CD14-positive monocyte (primary cell): ENCODE measurements at regions not wholly inside any gene's neighbourhood (a gene's known extent, or its start where the extent isn't known, plus 50 kb on each side); places are given as distances from the start of the nearest gene placed in this dataset.

ENCODE experiments used
- DNase-seq, 3 donors: peaks; one replicate each; pipeline ENCODE4 v3.0.0-alpha.2; 2011 to 2022
- H2AFZ ChIP-seq: 2 replicates; pipeline ENCODE4 v1.6.0; 2012; ENCODE audit warnings: mild to moderate bottlenecking, low read depth, low read length, inconsistent platforms; ENCODE audit not compliant: insufficient read depth, poor library complexity, severe bottlenecking
- H3K27ac ChIP-seq, 2 donors: 1 replicate in 1 of 2; 2 replicates in 1 of 2; pipeline ENCODE4 v1.5.1; 2012 to 2013; ENCODE audit warnings: low read length in 2 of 2, control low read depth in 1 of 2, inconsistent platforms in 1 of 2, low read depth in 1 of 2, mild to moderate bottlenecking in 1 of 2
- H3K27me3 ChIP-seq, 2 donors: one replicate each; pipeline versions ENCODE4 v1.6.0 to v1.6.1; 2011 to 2013; ENCODE audit warnings: low read length in 2 of 2; ENCODE audit not compliant: control insufficient read depth in 2 of 2, insufficient read depth in 2 of 2
- H3K36me3 ChIP-seq, 2 donors: replicated peaks in 1 of 2; 1 replicate in 1 of 2; 2 replicates in 1 of 2; pipeline versions ENCODE4 v1.5.1 to v1.6.1; 2012 to 2013; ENCODE audit warnings: low read length in 2 of 2, control low read depth in 1 of 2, inconsistent platforms in 1 of 2, mild to moderate bottlenecking in 1 of 2; ENCODE audit not compliant: insufficient read depth in 2 of 2, control insufficient read depth in 1 of 2
- H3K4me1 ChIP-seq, 2 donors: 1 replicate in 1 of 2; 2 replicates in 1 of 2; pipeline versions ENCODE4 v1.5.1 to v1.6.1; 2012 to 2013; ENCODE audit warnings: low read length in 2 of 2, control low read depth in 1 of 2, inconsistent platforms in 1 of 2, mild to moderate bottlenecking in 1 of 2, moderate library complexity in 1 of 2; ENCODE audit not compliant: insufficient read depth in 2 of 2, control insufficient read depth in 1 of 2
- H3K4me2 ChIP-seq: replicated peaks from 2 replicates; pipeline ENCODE3; 2012; ENCODE audit warnings: low read length, moderate library complexity, mild to moderate bottlenecking; ENCODE audit not compliant: poor library complexity, severe bottlenecking; ENCODE audit errors: extremely low read depth
- H3K4me3 ChIP-seq, 3 experiments: fragments of 200-600 bp in 1 of 3; sonication (generic) in 1 of 3; replicated peaks in 1 of 3; 1 replicate in 2 of 3; 2 replicates in 1 of 3; pipeline ENCODE4 v1.5.1; 2011 to 2013; ENCODE audit warnings: low read length in 3 of 3, mild to moderate bottlenecking in 3 of 3, control low read depth in 2 of 3, low read depth in 2 of 3, inconsistent platforms in 1 of 3, moderate library complexity in 1 of 3
- H3K79me2 ChIP-seq: 2 replicates; pipeline ENCODE4 v1.6.0; 2012; ENCODE audit warnings: mild to moderate bottlenecking, control low read depth, inconsistent platforms, low read length, moderate library complexity; ENCODE audit not compliant: insufficient read depth
- H3K9ac ChIP-seq: 2 replicates; pipeline ENCODE4 v1.6.0; 2017; ENCODE audit warnings: low read length, mild to moderate bottlenecking; ENCODE audit not compliant: insufficient read depth, poor library complexity, severe bottlenecking
- H3K9me3 ChIP-seq, 2 donors: replicated peaks in 1 of 2; 1 replicate in 1 of 2; 2 replicates in 1 of 2; pipeline versions ENCODE4 v1.5.1 to v1.6.1; 2012 to 2013; ENCODE audit warnings: low read length in 2 of 2, control low read depth in 1 of 2; ENCODE audit not compliant: control insufficient read depth in 1 of 2, insufficient read depth in 1 of 2
- H4K20me1 ChIP-seq: 2 replicates; pipeline ENCODE4 v1.6.0; 2012; ENCODE audit warnings: mild to moderate bottlenecking, low read length, control low read depth, moderate library complexity; ENCODE audit not compliant: insufficient read depth
- H3K27ac Mint-ChIP-seq, 7 donors: one replicate each; pipeline ENCODE4 v1.8.0; 2020; ENCODE audit warnings: mild to moderate bottlenecking in 7 of 7, mixed read lengths in 7 of 7, moderate library complexity in 6 of 7, inconsistent platforms in 2 of 7
- H3K27me3 Mint-ChIP-seq, 3 donors: one replicate each; pipeline ENCODE4 v1.8.0; 2021 to 2022; ENCODE audit warnings: low read depth in 3 of 3, mild to moderate bottlenecking in 3 of 3, mixed read lengths in 3 of 3, moderate library complexity in 3 of 3, inconsistent platforms in 1 of 3
- H3K36me3 Mint-ChIP-seq, 2 donors: one replicate each; pipeline ENCODE4 v1.8.0; 2020; ENCODE audit warnings: mixed read lengths in 2 of 2, inconsistent platforms in 1 of 2, mild to moderate bottlenecking in 1 of 2
- H3K4me1 Mint-ChIP-seq: one replicate; pipeline ENCODE4 v1.8.0; 2020; ENCODE audit warnings: mild to moderate bottlenecking, mixed read lengths
- H3K4me3 Mint-ChIP-seq, 2 donors: one replicate each; pipeline ENCODE4 v1.8.0; 2020; ENCODE audit warnings: mild to moderate bottlenecking in 2 of 2, mixed read lengths in 2 of 2, moderate library complexity in 1 of 2
- H3K9me3 Mint-ChIP-seq, 7 donors: one replicate each; pipeline ENCODE4 v1.8.0; 2020 to 2022; ENCODE audit warnings: mixed read lengths in 7 of 7, mild to moderate bottlenecking in 6 of 7, moderate library complexity in 6 of 7, inconsistent platforms in 2 of 7
- WGBS: methylation state at CpG from one replicate; pipeline ENCODE4 v1.1.5; 2013; ENCODE audit warnings: missing lambda C conversion rate; ENCODE audit not compliant: insufficient coverage; 5-methylcytosine and 5-hydroxymethylcytosine counted together
- intact Hi-C, 2 donors: fragments of 100-400 bp; cut with micrococcal nuclease; formaldehyde crosslinking; loops; one replicate each; pipeline versions ENCODE4 v1.15.0 to v1.15.1; 2023
- TF ChIP-seq, protein P1 (sequence below): fragments of 200-600 bp; IDR thresholded peaks from one replicate; pipeline ENCODE4 v1.8.0; 2022; ENCODE audit warnings: antibody characterized with exemption, mild to moderate bottlenecking

DNA sequence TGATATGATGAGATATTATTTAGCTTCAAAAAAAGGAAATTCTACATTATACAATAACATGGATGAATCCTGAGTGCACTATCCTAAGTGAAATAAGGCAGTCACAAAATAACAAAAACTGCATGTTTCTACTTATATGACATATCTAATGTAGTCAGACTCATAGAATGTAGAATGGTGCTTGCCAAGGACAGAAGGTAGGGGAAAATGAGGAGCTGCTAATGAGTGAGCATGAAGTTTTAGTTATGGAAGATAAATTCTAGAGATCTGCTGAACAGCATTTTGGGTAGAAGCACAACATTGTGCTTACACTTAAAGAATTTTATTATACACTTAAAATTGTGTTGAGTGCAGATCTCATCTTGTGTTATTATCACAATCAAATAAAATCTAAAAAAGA, 812.4 kb downstream of the KCTD16 start:
- Mint-ChIP-seq H3K4me1 (no peaks in the 10 kb centered on the region), H3K36me3 (no peaks in the 10 kb centered on the region), H3K27ac (no peak overlapping the region), H3K27me3 (no peaks in the 10 kb centered on the region), H3K4me3 (no peak overlapping the region), H3K9me3 (peaks cover 0 to 12% (median 4%) of the 10 kb centered on the region in 7 donors)
- TF ChIP-seq, protein P1, sequence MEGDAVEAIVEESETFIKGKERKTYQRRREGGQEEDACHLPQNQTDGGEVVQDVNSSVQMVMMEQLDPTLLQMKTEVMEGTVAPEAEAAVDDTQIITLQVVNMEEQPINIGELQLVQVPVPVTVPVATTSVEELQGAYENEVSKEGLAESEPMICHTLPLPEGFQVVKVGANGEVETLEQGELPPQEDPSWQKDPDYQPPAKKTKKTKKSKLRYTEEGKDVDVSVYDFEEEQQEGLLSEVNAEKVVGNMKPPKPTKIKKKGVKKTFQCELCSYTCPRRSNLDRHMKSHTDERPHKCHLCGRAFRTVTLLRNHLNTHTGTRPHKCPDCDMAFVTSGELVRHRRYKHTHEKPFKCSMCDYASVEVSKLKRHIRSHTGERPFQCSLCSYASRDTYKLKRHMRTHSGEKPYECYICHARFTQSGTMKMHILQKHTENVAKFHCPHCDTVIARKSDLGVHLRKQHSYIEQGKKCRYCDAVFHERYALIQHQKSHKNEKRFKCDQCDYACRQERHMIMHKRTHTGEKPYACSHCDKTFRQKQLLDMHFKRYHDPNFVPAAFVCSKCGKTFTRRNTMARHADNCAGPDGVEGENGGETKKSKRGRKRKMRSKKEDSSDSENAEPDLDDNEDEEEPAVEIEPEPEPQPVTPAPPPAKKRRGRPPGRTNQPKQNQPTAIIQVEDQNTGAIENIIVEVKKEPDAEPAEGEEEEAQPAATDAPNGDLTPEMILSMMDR: no peak
- Histone ChIP-seq H4K20me1 (no peaks in the 10 kb centered on the region), H3K4me1 (no peaks in the 10 kb centered on the region), H3K4me2 (no peak overlapping the region), H3K9ac (no peak overlapping the region), H2AFZ (no peak overlapping the region), H3K27me3 (no peaks in the 10 kb centered on the region), H3K9me3 (peaks cover 0 to 11% of the 10 kb centered on the region in 2 donors), H3K36me3 (no peaks in the 10 kb centered on the region), H3K4me3 (no peak overlapping the region), H3K27ac (no peak overlapping the region), H3K79me2 (no peaks in the 10 kb centered on the region)
- intact Hi-C loops: no loop called here
- DNase-seq: no peak

DNA sequence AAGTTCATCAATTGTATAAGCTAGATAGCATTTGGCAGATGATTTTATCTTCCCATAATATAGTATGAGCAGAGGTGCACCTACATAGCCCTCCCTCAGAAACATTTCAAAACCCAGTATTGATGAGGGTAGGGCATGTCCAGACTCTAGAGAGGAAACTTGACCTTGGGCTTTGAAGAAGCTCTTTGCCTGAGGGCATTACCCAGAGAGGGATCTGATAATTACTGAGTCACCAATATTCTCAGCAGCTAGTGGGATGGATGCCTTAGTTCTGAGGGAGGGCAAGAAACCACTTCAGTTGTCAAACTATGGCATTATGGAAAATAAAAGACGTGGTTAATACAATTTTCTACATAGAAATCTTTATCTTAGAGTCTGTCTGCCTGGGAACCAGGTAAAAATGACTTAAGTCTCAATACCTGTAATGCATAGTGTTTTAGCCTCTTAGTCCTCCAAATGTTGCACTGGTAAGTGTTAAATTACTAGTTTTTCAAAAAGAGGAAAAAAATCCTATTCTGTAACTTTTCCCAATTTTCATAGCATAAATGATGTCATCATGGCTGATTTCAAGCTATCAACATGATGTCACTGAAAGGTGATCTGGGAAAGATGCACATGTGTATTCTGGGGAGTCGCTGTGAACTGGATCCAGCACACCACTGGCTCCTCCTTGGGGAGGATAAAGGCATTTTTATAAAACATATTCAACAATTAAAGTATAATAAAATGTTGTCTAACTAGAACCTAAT, 809.0 kb downstream of the KCTD16 start:
- H3K4me2 ChIP-seq: no peak overlapping the region
- H3K4me1 Mint-ChIP-seq: no peaks in the 10 kb centered on the region
- no peak overlapping the region for H3K4me3 ChIP-seq
- H2AFZ ChIP-seq: no peak overlapping the region
- no peak overlapping the region for H3K27ac Mint-ChIP-seq
- no peaks in the 10 kb centered on the region for H3K36me3 ChIP-seq
- WGBS: no CpG with 5 or more reads among the region's 2 CpGs
- H3K9me3 Mint-ChIP-seq: peaks cover 0 to 10% (median 0%) of the 10 kb centered on the region in 7 donors
- H3K4me3 Mint-ChIP-seq: no peak overlapping the region
- H3K27ac ChIP-seq: no peak overlapping the region
- no peaks in the 10 kb centered on the region for H3K27me3 ChIP-seq
- no peaks in the 10 kb centered on the region for H3K36me3 Mint-ChIP-seq
- no peak overlapping the region for H3K9ac ChIP-seq
- H3K79me2 ChIP-seq: no peaks in the 10 kb centered on the region
- TF ChIP-seq, protein P1: no peak
- no peak for DNase-seq
- intact Hi-C loops: no loop called here
- no peaks in the 10 kb centered on the region for H4K20me1 ChIP-seq
- H3K27me3 Mint-ChIP-seq: peaks cover 0 to 2% (median 0%) of the 10 kb centered on the region in 3 donors
- H3K4me1 ChIP-seq: no peaks in the 10 kb centered on the region
- peaks cover 10 to 14% of the 10 kb centered on the region in 2 donors for H3K9me3 ChIP-seq
